Mesendoderm (in vitro differentiated cells): ENCODE measurements at regions not wholly inside any gene's neighbourhood (a gene's known extent, or its start where the extent isn't known, plus 50 kb on each side); places are given as distances from the start of the nearest gene placed in this dataset.
A peak's percentile ranks its signal among the peaks of the same experiment; 100 is the strongest.

Experiments
- DNase-seq: peaks from one replicate; pipeline ENCODE4 v3.0.0; 2013
- H2AK5ac ChIP-seq: 2 replicates; pipeline ENCODE4 v1.6.1; 2013; ENCODE audit warnings: low read length, inconsistent platforms
- H2BK120ac ChIP-seq: 2 replicates; pipeline ENCODE4 v1.6.1; 2013; ENCODE audit warnings: low read depth, mild to moderate bottlenecking, low read length, moderate library complexity, mixed read lengths
- H2BK15ac ChIP-seq: replicated peaks from 2 replicates; pipeline ENCODE4 v1.6.1; 2013; ENCODE audit warnings: low read depth, mild to moderate bottlenecking, moderate library complexity
- H2BK5ac ChIP-seq: 2 replicates; pipeline ENCODE4 v1.6.1; 2013; ENCODE audit warnings: low read length, inconsistent platforms
- H3K18ac ChIP-seq: 2 replicates; pipeline ENCODE4 v1.6.1; 2013; ENCODE audit warnings: mild to moderate bottlenecking, low read length, mixed read lengths
- H3K23ac ChIP-seq: one replicate; pipeline ENCODE4 v1.6.1; 2013; ENCODE audit warnings: low read length
- H3K27ac ChIP-seq: 2 replicates; pipeline ENCODE4 v1.5.1; 2013; ENCODE audit warnings: low read depth, mild to moderate bottlenecking, inconsistent platforms, low read length, moderate library complexity
- H3K27me3 ChIP-seq: 2 replicates; pipeline ENCODE4 v1.6.1; 2013; ENCODE audit warnings: low read length, control low read depth, mild to moderate bottlenecking, inconsistent platforms; ENCODE audit not compliant: insufficient read depth, poor library complexity
- H3K36me3 ChIP-seq: 2 replicates; pipeline ENCODE4 v1.6.1; 2013; ENCODE audit warnings: low read length, inconsistent platforms; ENCODE audit not compliant: control insufficient read depth, insufficient read depth
- H3K4ac ChIP-seq: one replicate; pipeline ENCODE4 v1.6.1; 2013; ENCODE audit warnings: low read depth, mild to moderate bottlenecking, low read length, moderate library complexity
- H3K4me1 ChIP-seq: 2 replicates; pipeline ENCODE4 v1.6.1; 2013; ENCODE audit warnings: low read depth, low read length, inconsistent platforms; ENCODE audit not compliant: control insufficient read depth
- H3K4me2 ChIP-seq: 2 replicates; pipeline ENCODE4 v1.6.1; 2013; ENCODE audit warnings: low read length
- H3K4me3 ChIP-seq: 2 replicates; pipeline ENCODE4 v1.5.1; 2013; ENCODE audit warnings: mild to moderate bottlenecking, low read length
- H3K56ac ChIP-seq: one replicate; pipeline ENCODE4 v1.6.1; 2013; ENCODE audit warnings: low read length
- H3K79me1 ChIP-seq: 2 replicates; pipeline ENCODE4 v1.6.1; 2013; ENCODE audit warnings: low read length, inconsistent platforms
- H3K79me2 ChIP-seq: 2 replicates; pipeline ENCODE4 v1.6.1; 2013; ENCODE audit warnings: mild to moderate bottlenecking, low read length; ENCODE audit not compliant: control insufficient read depth, insufficient read depth
- H3K9ac ChIP-seq: 2 replicates; pipeline ENCODE4 v1.6.1; 2013; ENCODE audit warnings: low read length, inconsistent platforms
- H4K5ac ChIP-seq: one replicate; pipeline ENCODE4 v1.6.1; 2013; ENCODE audit warnings: low read length
- H4K8ac ChIP-seq: one replicate; pipeline ENCODE4 v1.6.1; 2013; ENCODE audit warnings: low read depth, mild to moderate bottlenecking, control low read depth, low read length, moderate library complexity
- WGBS: extraction: QIAGEN DNeasy Blood & Tissue Kit; methylation state at CpG from one replicate; pipeline ENCODE4 v1.1.7; 2013; ENCODE audit warnings: low lambda C conversion rate, missing lambda C conversion rate; ENCODE audit not compliant: insufficient coverage; ENCODE audit errors: extremely low coverage; 5-methylcytosine and 5-hydroxymethylcytosine counted together

DNA sequence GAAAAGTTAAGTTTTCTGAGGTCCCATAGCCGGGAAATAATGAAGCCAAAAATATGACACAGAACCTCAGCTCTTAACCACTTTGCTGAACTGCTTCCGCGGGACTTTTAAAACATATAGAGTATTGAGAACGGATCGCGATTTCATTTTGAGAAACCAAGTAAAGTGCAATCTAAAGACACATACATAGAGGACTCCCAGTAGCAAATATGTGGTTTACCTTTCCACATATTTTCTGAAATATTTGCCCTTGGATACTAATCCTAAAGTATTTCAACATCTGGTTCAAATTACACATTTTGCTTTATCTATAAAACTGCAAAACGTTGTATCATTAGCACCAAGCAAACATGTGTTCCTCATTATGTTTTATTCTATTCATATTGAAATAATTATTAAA lies 776.5 kb downstream of the ROBO2 start:
- H3K23ac ChIP-seq, result no peak overlapping the region
- H3K79me2 ChIP-seq, result no peaks in the 10 kb centered on the region
- H3K4ac ChIP-seq, result no peak overlapping the region
- H3K56ac ChIP-seq, result no peak overlapping the region
- no peaks in the 10 kb centered on the region for H3K36me3 ChIP-seq
- H3K4me3 ChIP-seq, result no peak overlapping the region
- H3K27ac ChIP-seq, result no peak overlapping the region
- no peak overlapping the region for H2BK120ac ChIP-seq
- no peak overlapping the region for H2BK15ac ChIP-seq
- H3K18ac ChIP-seq, result no peak overlapping the region
- no peaks in the 10 kb centered on the region for H3K79me1 ChIP-seq
- no peak overlapping the region for H4K8ac ChIP-seq
- DNase-seq, result no peak
- no peak overlapping the region for H2BK5ac ChIP-seq
- no peak overlapping the region for H3K9ac ChIP-seq
- no peaks in the 10 kb centered on the region for H3K4me1 ChIP-seq
- no peaks in the 10 kb centered on the region for H3K27me3 ChIP-seq
- WGBS, result no CpG with 5 or more reads among the region's 7 CpGs
- no peak overlapping the region for H4K5ac ChIP-seq
- H2AK5ac ChIP-seq, result no peak overlapping the region
- H3K4me2 ChIP-seq, result no peak overlapping the region

- H4K5ac ChIP-seq, result no peak overlapping the region
- no peak overlapping the region for H3K18ac ChIP-seq
- H3K79me1 ChIP-seq, result no peaks in the 10 kb centered on the region
- no peak overlapping the region for H2BK15ac ChIP-seq
- H3K4me3 ChIP-seq, result no peak overlapping the region
- H3K4me1 ChIP-seq, result no peaks in the 10 kb centered on the region
- H3K9ac ChIP-seq, result no peak overlapping the region
- no CpG with 5 or more reads among the region's 2 CpGs for WGBS
- no peak overlapping the region for H3K23ac ChIP-seq
- no peak overlapping the region for H3K56ac ChIP-seq
- no peak overlapping the region for H2BK5ac ChIP-seq
- H3K27ac ChIP-seq, result no peak overlapping the region
- no peaks in the 10 kb centered on the region for H3K36me3 ChIP-seq
- H3K4ac ChIP-seq, result no peak overlapping the region
- H4K8ac ChIP-seq, result no peak overlapping the region
- no peaks in the 10 kb centered on the region for H3K27me3 ChIP-seq
- H3K79me2 ChIP-seq, result no peaks in the 10 kb centered on the region
- H2AK5ac ChIP-seq, result no peak overlapping the region
- DNase-seq, result peak; percentile 21
- H2BK120ac ChIP-seq, result no peak overlapping the region
- no peak overlapping the region for H3K4me2 ChIP-seq
Measured at GRCh38 chr3:77825001-77825827, 785.3 kb downstream of the ROBO2 start.

DNA sequence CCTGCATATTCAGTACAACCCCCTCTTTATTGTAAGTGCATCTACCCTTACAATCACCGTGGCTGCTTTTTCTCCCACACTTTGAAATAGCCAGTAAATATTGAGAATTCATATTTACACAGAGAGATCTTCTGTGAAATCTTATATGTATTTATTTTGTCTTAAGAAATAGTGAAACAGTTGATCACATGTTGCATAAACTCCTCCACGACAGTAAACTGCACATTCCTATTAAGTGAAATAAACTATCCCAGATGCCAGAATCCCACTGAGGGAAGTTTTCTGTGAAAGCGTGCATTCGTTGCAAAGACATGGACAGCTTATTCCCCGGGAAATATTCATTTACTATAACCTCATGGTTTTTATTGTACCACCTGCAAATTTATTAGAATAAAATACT lies 796.0 kb downstream of the ROBO2 start:
- Histone ChIP-seq H3K4ac (no peak overlapping the region), H2AK5ac (no peak overlapping the region), H2BK15ac (no peak overlapping the region), H3K56ac (no peak overlapping the region), H3K4me1 (peaks cover 2% of the 10 kb centered on the region), H4K8ac (no peak overlapping the region), H2BK5ac (no peak overlapping the region), H3K4me2 (no peak overlapping the region), H3K27ac (no peak overlapping the region), H3K23ac (no peak overlapping the region), H3K36me3 (no peaks in the 10 kb centered on the region), H3K79me2 (no peaks in the 10 kb centered on the region), H3K9ac (no peak overlapping the region), H4K5ac (no peak overlapping the region), H3K4me3 (no peak overlapping the region), H2BK120ac (no peak overlapping the region), H3K79me1 (no peaks in the 10 kb centered on the region), H3K27me3 (no peaks in the 10 kb centered on the region), H3K18ac (no peak overlapping the region)
- no CpG with 5 or more reads among the region's 5 CpGs for WGBS
- no peak for DNase-seq

- no peak overlapping the region for H3K27ac ChIP-seq
- H2BK120ac ChIP-seq, result no peak overlapping the region
- H3K23ac ChIP-seq, result no peak overlapping the region
- no peaks in the 10 kb centered on the region for H3K27me3 ChIP-seq
- no peak overlapping the region for H3K56ac ChIP-seq
- no peak overlapping the region for H4K8ac ChIP-seq
- no peak overlapping the region for H2BK5ac ChIP-seq
- no peak overlapping the region for H4K5ac ChIP-seq
- no peak overlapping the region for H3K4me3 ChIP-seq
- no peaks in the 10 kb centered on the region for H3K4me1 ChIP-seq
- no peak overlapping the region for H3K18ac ChIP-seq
- WGBS, result no CpG with 5 or more reads among the region's 5 CpGs
- no peaks in the 10 kb centered on the region for H3K36me3 ChIP-seq
- H2BK15ac ChIP-seq, result no peak overlapping the region
- no peak overlapping the region for H3K9ac ChIP-seq
- DNase-seq, result no peak
- H3K4me2 ChIP-seq, result no peak overlapping the region
- no peak overlapping the region for H2AK5ac ChIP-seq
- no peaks in the 10 kb centered on the region for H3K79me2 ChIP-seq
- no peak overlapping the region for H3K4ac ChIP-seq
- H3K79me1 ChIP-seq, result no peaks in the 10 kb centered on the region
Measured at GRCh38 chr3:77837456-77838025, 797.6 kb downstream of the ROBO2 start.

DNA sequence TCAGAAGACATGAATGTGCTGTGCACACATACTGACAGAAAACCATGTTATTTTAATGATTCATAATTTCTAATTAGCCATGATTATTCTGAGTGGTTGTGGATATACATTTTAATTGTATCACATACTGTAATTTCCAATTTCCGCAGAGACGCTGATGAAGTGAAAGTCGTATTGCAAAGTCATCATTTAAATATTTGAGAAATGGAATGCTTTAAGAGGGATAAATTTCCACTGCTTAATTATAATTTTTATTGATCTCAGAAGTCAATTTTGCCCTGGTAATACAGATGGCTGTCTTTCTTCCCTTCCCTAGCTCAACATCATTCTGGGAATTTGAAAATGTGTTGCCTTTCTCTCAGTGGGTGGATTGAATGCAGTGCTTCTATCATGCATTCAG lies 819.3 kb downstream of the ROBO2 start:
- Histone ChIP-seq H3K23ac (no peak overlapping the region), H3K18ac (no peak overlapping the region), H3K27me3 (no peaks in the 10 kb centered on the region), H3K79me2 (no peaks in the 10 kb centered on the region), H3K27ac (no peak overlapping the region), H3K36me3 (no peaks in the 10 kb centered on the region), H2BK15ac (no peak overlapping the region), H3K79me1 (no peaks in the 10 kb centered on the region), H2BK120ac (no peak overlapping the region), H3K4me3 (no peak overlapping the region), H2AK5ac (no peak overlapping the region), H3K4ac (no peak overlapping the region), H3K4me1 (no peaks in the 10 kb centered on the region), H3K9ac (no peak overlapping the region), H4K5ac (no peak overlapping the region), H2BK5ac (no peak overlapping the region), H3K56ac (no peak overlapping the region), H4K8ac (no peak overlapping the region), H3K4me2 (no peak overlapping the region)
- no peak for DNase-seq
- WGBS, result no CpG with 5 or more reads among the region's 3 CpGs
